GM21447 (cell line): ENCODE measurements at regions not wholly inside any gene's neighbourhood (a gene's known extent, or its start where the extent isn't known, plus 50 kb on each side); places are given as distances from the start of the nearest gene placed in this dataset.

Experiments used
- ATAC-seq: cut with Tn5 transposase; IDR thresholded peaks from one replicate; pipeline ENCODE4 v1.9.1; 2021; ENCODE audit not compliant: unreplicated experiment

DNA sequence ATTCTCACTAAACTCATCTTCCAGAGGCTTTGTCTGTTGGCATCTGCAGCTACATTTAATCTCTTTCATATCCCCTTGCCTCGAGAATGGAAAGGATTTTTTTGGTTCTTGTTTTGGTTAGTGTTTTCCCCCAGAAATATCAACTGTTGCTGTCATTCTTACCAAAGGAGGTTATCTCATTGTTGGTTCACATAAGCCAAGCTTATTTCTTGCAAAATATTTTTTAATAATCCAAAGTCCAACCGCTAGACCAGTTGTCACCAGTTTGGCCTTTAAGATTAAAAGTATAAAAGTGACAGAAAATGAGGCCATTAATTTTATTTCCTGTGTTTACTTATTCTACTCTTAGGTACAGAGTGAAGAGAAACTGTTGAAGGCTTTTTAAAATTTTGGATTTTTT, 66.5 kb upstream of the PROX1 start:
- ATAC-seq: no peak

DNA sequence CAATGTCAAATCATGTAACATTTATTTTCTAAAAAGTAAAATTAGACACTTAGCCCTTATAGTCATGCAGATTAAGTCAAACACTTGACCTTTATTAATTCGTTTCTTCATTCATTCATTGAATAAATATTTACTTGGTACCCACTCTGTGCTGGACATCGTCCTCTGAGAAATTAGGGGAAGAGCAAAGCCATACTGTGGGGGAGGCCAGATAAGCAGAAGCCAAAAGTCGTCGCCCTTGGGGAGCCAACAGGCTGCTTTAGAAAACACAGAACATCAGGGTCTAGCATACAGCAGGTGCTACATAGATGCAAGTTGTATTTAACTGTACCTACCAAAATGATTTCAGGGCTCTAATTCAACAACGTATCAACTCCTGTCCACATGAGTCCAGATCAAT, 66.1 kb upstream of the PROX1 start:
- no peak for ATAC-seq

DNA sequence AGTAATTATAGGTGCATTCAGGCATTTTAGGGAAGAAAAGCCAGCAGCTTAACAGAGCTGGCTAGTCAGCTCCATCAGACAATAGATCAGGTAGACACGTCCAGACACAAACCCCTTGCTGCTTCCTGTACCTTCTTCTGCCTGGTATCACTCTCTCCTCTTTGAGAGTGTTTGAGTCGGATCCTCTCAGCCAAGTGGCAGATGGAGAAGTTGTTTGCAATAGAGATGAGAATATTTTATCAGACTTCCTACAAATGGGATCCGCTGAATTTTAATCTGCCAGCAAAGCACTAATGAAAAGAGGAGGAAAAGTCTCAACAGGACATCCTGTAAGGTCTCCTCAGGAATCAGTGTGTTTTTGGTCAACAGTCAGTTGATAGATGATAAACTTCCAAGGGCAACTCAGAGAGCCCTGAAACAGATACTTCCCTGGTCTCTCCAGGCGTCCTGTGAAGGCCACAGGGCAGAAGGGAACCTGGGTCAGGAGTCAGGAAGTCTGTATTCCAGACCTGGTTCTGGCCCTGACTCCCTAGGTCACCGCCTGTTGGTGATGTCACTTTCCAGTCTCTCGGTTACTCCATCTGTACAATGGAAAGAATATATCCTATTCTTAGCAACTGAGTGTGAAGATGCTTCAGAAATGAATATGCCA, 62.1 kb upstream of the PROX1 start:
- no peak for ATAC-seq

DNA sequence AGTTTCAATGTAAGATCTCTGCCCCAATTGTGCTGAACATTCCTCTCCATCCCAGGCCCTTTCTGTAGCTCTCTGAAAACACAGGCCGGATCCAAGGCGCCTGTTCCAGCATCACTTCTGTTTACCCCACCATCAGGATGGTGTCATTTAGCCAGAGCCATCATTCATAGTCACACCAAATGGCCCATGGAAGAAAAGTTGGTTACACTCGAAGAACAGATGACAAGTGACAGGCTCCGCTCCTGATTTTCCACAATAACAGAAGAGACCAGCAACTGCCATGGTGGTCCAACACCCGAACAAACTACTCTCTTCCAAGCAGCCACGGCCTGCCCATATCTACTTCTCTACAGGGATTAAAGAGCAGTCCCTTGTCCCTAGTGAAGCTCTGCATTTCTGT, 59.9 kb upstream of the PROX1 start:
- ATAC-seq: no peak

DNA sequence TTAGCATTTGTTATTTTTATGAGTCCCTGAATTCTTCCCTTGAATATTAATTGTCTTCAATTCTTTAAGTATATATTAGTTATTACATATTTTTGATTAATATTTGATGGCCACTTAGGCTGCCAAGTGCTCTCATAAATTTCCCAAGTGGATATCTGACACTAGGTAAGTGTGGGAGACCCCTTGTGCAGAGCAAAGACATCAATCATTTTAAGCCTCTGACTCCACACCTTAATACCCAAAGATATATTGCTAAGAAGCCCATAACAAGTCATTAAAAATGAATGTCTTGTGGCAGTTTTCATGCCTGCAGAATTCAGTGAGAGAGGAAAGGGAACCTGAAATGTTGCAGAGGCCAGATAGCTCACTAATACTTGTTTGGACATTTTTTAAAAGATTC, 58.4 kb upstream of the PROX1 start:
- ATAC-seq: no peak

DNA sequence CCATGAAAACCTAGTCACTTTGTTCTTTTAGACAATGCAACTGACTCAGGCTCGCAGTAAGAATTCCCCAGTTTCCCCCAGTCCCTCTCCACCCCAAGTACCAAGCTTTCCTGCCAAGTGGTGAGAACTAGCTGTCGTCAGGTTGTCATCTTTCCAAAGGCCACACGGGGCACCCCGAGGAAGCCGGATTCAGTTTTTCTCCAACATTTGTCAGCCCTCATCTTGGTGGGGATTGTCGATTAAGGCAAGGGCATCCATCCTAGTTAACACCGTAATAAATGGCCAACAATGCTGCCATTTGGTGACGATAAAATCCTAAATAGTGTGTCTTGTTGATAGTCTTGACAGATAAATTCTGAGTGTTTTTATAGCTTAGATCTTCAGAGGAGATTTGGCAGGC, 55.9 kb upstream of the PROX1 start:
- no peak for ATAC-seq

DNA sequence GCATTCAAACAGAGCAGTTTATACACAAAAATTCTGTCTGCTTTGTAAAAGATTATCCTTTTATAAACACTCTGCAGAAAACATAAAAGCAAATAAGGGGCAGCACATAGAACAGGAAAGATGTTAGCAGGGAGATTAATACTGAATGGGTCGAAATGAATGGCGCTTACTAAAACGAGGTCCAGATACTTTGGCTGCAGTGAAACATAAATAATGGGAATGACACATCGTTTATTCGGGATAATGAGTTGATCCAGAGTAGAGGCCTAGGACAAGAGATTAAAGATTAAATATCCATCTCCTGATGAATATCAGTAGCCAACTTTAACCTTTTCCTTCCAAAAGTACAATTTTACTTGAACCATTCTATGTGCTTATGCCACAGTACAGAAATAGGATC, 54.4 kb upstream of the PROX1 start:
- no peak for ATAC-seq

DNA sequence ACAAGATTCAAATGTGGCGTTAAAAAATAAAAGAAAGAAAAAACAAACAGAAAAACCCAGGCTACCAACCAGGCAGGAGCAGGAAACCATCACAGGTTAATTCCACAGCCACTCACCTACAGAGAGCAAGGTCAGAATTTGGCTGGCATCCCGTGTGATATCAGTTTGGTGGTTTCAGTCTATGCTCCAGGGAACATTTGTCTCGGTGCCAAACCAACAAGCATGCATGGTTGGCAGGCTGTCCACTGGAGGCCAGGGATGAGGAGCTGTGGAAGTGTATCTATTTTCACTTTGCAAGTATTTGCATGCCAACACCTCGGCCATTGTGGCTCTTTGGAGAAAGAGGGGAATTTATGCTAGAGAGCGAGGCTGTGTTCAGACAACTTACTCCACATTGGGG, 53.1 kb upstream of the PROX1 start:
- ATAC-seq: no peak

DNA sequence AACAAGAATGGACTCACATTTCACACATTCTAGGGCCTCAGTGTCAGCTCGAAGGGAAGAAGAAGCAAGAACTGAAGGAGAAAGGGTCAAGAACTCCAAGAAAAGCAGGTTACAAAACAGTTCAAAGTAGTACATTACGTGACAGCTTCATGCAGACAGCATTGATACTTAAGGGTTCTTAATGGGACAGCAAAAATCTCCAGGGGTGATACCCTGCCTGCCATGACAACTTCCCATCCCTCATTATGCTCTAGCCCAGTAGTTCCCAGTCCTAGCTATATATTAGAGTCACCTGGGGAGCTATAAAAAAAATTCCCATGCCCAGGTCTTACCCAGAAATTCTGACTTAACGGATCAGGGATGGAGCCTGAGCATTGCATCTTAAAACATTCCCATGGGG, 51.2 kb upstream of the PROX1 start:
- ATAC-seq: no peak
